Transverse colon (tissue), 3 donors: ENCODE measurements at regions not wholly inside any gene's neighbourhood (a gene's known extent, or its start where the extent isn't known, plus 50 kb on each side); places are given as distances from the start of the nearest gene placed in this dataset.
"Not testable (repeated sequence)": the region's sequence is repeated elsewhere in the genome, so short reads cannot be mapped to it uniquely, and the experiment has no call there.

ENCODE experiments used
- POLR2A ChIP-seq: fragments of 450-650 bp; IDR thresholded peaks from one replicate; pipeline ENCODE4 v1.6.1; 2016; ENCODE audit warnings: antibody characterized with exemption, mild to moderate bottlenecking, moderate library complexity
- TF ChIP-seq, protein P1 (sequence below), 5 experiments: fragments of 200-600 bp in 3 of 5; fragments of 450-650 bp in 2 of 5; sonication (generic) in 3 of 5; IDR thresholded peaks; 1 replicate in 2 of 5; 2 replicates in 3 of 5; pipeline ENCODE4 v1.5.1; 2016 to 2017; ENCODE audit warnings: antibody characterized with exemption in 5 of 5, inconsistent platforms in 3 of 5, mild to moderate bottlenecking in 2 of 5, moderate library complexity in 1 of 5

DNA sequence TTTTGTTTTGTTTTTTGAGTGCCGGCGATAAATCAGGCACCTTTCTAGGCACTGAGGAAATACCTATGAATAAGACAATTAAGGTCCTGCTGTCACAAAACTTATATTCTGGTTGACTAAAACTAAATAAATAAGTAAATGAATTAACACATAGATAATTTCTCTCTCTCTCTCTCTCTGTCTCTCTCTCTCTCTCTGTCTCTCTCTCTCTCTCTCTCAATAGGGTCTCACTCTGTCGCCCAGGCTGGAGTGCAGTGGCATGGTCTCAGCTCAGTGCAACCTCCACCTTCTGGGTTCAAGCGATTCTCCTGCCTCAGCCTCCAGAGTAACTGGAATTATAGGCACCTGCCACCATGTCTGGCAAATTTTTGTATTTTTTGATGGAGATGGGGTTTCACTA is 87.7 kb upstream of the ZDHHC17 start:
- TF ChIP-seq, protein P1, sequence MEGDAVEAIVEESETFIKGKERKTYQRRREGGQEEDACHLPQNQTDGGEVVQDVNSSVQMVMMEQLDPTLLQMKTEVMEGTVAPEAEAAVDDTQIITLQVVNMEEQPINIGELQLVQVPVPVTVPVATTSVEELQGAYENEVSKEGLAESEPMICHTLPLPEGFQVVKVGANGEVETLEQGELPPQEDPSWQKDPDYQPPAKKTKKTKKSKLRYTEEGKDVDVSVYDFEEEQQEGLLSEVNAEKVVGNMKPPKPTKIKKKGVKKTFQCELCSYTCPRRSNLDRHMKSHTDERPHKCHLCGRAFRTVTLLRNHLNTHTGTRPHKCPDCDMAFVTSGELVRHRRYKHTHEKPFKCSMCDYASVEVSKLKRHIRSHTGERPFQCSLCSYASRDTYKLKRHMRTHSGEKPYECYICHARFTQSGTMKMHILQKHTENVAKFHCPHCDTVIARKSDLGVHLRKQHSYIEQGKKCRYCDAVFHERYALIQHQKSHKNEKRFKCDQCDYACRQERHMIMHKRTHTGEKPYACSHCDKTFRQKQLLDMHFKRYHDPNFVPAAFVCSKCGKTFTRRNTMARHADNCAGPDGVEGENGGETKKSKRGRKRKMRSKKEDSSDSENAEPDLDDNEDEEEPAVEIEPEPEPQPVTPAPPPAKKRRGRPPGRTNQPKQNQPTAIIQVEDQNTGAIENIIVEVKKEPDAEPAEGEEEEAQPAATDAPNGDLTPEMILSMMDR (IDR thresholded peaks at IDR 0.05): not testable (repeated sequence)
- not testable (repeated sequence) for TF ChIP-seq POLR2A
